Smooth muscle cell (in vitro differentiated cells): ENCODE measurements at regions not wholly inside any gene's neighbourhood (a gene's known extent, or its start where the extent isn't known, plus 50 kb on each side); places are given as distances from the start of the nearest gene placed in this dataset.

Source experiments
- DNase-seq: peaks from one replicate; lab custom pipeline; 2025; ENCODE audit not compliant: unreplicated experiment; lab: John Stamatoyannopoulos, UW
- H2AFZ ChIP-seq: fragments of 200-600 bp; sonication (generic); 2 replicates; pipeline ENCODE4 v1.6.0; 2016; ENCODE audit warnings: antibody characterized with exemption, low read depth, mild to moderate bottlenecking
- H3F3A ChIP-seq: fragments of 200-600 bp; sonication (generic); 2 replicates; pipeline ENCODE4 v1.6.0; 2017; ENCODE audit warnings: antibody characterized with exemption, low read depth
- H3K27ac ChIP-seq: fragments of 200-600 bp; sonication (generic); 2 replicates; pipeline ENCODE4 v1.5.1; 2016; ENCODE audit warnings: low read depth, mild to moderate bottlenecking
- H3K27me3 ChIP-seq: fragments of 200-600 bp; sonication (generic); 2 replicates; pipeline ENCODE4 v1.6.1; 2016; ENCODE audit warnings: low read depth, mild to moderate bottlenecking
- H3K36me3 ChIP-seq: fragments of 200-600 bp; sonication (generic); 2 replicates; pipeline ENCODE4 v1.5.1; 2016; ENCODE audit warnings: low read depth
- H3K4me1 ChIP-seq: fragments of 200-600 bp; sonication (generic); 2 replicates; pipeline ENCODE4 v1.5.1; 2016; ENCODE audit warnings: low read depth
- H3K4me2 ChIP-seq: fragments of 200-600 bp; sonication (generic); 2 replicates; pipeline ENCODE4 v1.6.0; 2016; ENCODE audit warnings: mild to moderate bottlenecking
- H3K4me3 ChIP-seq: fragments of 200-600 bp; sonication (generic); 2 replicates; pipeline ENCODE4 v1.5.1; 2016; ENCODE audit warnings: mild to moderate bottlenecking
- H3K79me2 ChIP-seq: fragments of 200-600 bp; sonication (generic); 2 replicates; pipeline ENCODE4 v1.6.0; 2016; ENCODE audit warnings: low read depth, mild to moderate bottlenecking
- H3K9ac ChIP-seq: fragments of 200-600 bp; sonication (generic); 2 replicates; pipeline ENCODE4 v1.6.0; 2016; ENCODE audit warnings: low read depth
- H3K9me3 ChIP-seq: fragments of 200-600 bp; sonication (generic); replicated peaks from 2 replicates; pipeline ENCODE4 v1.5.1; 2016; ENCODE audit warnings: low read depth
- H4K20me1 ChIP-seq: fragments of 200-600 bp; sonication (generic); 2 replicates; pipeline ENCODE4 v1.6.0; 2016; ENCODE audit warnings: low read depth
- CTCF ChIP-seq: fragments of 200-600 bp; sonication (generic); IDR thresholded peaks from 2 replicates; pipeline ENCODE4 v1.5.1; 2017; ENCODE audit warnings: borderline replicate concordance, mild to moderate bottlenecking, antibody characterized with exemption; ENCODE audit not compliant: insufficient read depth, poor library complexity, severe bottlenecking
- WGBS: methylation state at CpG from one replicate; pipeline ENCODE4 v1.1.7; 2016; ENCODE audit warnings: low lambda C conversion rate; 5-methylcytosine and 5-hydroxymethylcytosine counted together

- H3K9me3 ChIP-seq: no peaks in the 10 kb centered on the region
- no peaks in the 10 kb centered on the region for H3F3A ChIP-seq
- no peak for TF ChIP-seq CTCF
- no peak overlapping the region for H2AFZ ChIP-seq
- no peaks in the 10 kb centered on the region for H3K79me2 ChIP-seq
- no peaks in the 10 kb centered on the region for H3K36me3 ChIP-seq
- H3K9ac ChIP-seq: no peak overlapping the region
- WGBS: 95% methylated on average over 6 of the region's 6 CpGs
- H3K4me2 ChIP-seq: no peak overlapping the region
- no peak for DNase-seq
- H3K27me3 ChIP-seq: no peaks in the 10 kb centered on the region
- no peak overlapping the region for H3K27ac ChIP-seq
- H4K20me1 ChIP-seq: no peaks in the 10 kb centered on the region
- H3K4me1 ChIP-seq: no peaks in the 10 kb centered on the region
- no peak overlapping the region for H3K4me3 ChIP-seq
Observed at GRCh38 chr4:136847881-136848621, 684.2 kb downstream of the PCDH18 start.

GRCh38 chr4:136841526-136841925, 690.8 kb downstream of the PCDH18 start:
- Histone ChIP-seq H3K4me2 (no peak overlapping the region), H3K79me2 (no peaks in the 10 kb centered on the region), H3K27me3 (no peaks in the 10 kb centered on the region), H3K36me3 (no peaks in the 10 kb centered on the region), H2AFZ (no peak overlapping the region), H4K20me1 (no peaks in the 10 kb centered on the region), H3K4me1 (no peaks in the 10 kb centered on the region), H3F3A (no peaks in the 10 kb centered on the region), H3K9me3 (no peaks in the 10 kb centered on the region), H3K9ac (no peak overlapping the region), H3K4me3 (no peak overlapping the region), H3K27ac (no peak overlapping the region)
- 81% methylated on average over 2 of the region's 2 CpGs for WGBS
- TF ChIP-seq CTCF: no peak
- DNase-seq: no peak

GRCh38 chr4:136838607-136839006, 693.7 kb downstream of the PCDH18 start:
- H3K79me2 ChIP-seq: no peaks in the 10 kb centered on the region
- H3K36me3 ChIP-seq: no peaks in the 10 kb centered on the region
- no peak overlapping the region for H2AFZ ChIP-seq
- TF ChIP-seq CTCF: no peak
- no peak overlapping the region for H3K27ac ChIP-seq
- no peak overlapping the region for H3K9ac ChIP-seq
- no peaks in the 10 kb centered on the region for H4K20me1 ChIP-seq
- no peaks in the 10 kb centered on the region for H3K4me1 ChIP-seq
- no peak overlapping the region for H3K4me3 ChIP-seq
- H3K9me3 ChIP-seq: no peaks in the 10 kb centered on the region
- H3K27me3 ChIP-seq: no peaks in the 10 kb centered on the region
- H3K4me2 ChIP-seq: no peak overlapping the region
- DNase-seq: no peak
- no peaks in the 10 kb centered on the region for H3F3A ChIP-seq

GRCh38 chr4:136831553-136831952, 700.7 kb downstream of the PCDH18 start:
- Histone ChIP-seq H3K27me3 (no peaks in the 10 kb centered on the region), H2AFZ (no peak overlapping the region), H3K36me3 (no peaks in the 10 kb centered on the region), H3K4me3 (no peak overlapping the region), H4K20me1 (no peaks in the 10 kb centered on the region), H3K9ac (no peak overlapping the region), H3K9me3 (no peaks in the 10 kb centered on the region), H3K4me2 (no peak overlapping the region), H3K79me2 (no peaks in the 10 kb centered on the region), H3K4me1 (no peaks in the 10 kb centered on the region), H3K27ac (no peak overlapping the region), H3F3A (no peaks in the 10 kb centered on the region)
- TF ChIP-seq CTCF: no peak
- no peak for DNase-seq
- WGBS: 78% methylated on average over 3 of the region's 3 CpGs
